ENCODE measurements at regions not wholly inside any gene's neighbourhood (a gene's known extent, or its start where the extent isn't known, plus 50 kb on each side); places are given as distances from the start of the nearest gene placed in this dataset.

DNA sequence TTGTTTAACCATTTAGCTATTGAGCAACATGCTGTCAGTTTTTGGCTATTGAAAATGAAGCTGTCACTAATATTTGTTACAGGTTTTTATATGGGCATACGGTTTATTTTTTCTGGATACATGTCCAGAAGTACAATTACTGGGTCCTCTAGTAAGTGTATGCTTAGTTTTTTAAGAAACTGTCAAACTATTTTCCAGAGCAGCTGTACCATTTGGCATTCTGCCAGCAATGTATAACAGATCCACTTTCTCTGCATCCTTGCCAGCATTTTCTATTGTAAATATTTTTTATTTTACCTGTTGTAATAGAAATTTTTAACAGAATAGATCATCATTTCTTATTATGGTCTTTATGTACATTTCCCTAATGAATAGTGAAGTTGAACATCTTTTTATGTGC lies 658.8 kb downstream of the EDEM1 start:
- TF ChIP-seq, protein P1, sequence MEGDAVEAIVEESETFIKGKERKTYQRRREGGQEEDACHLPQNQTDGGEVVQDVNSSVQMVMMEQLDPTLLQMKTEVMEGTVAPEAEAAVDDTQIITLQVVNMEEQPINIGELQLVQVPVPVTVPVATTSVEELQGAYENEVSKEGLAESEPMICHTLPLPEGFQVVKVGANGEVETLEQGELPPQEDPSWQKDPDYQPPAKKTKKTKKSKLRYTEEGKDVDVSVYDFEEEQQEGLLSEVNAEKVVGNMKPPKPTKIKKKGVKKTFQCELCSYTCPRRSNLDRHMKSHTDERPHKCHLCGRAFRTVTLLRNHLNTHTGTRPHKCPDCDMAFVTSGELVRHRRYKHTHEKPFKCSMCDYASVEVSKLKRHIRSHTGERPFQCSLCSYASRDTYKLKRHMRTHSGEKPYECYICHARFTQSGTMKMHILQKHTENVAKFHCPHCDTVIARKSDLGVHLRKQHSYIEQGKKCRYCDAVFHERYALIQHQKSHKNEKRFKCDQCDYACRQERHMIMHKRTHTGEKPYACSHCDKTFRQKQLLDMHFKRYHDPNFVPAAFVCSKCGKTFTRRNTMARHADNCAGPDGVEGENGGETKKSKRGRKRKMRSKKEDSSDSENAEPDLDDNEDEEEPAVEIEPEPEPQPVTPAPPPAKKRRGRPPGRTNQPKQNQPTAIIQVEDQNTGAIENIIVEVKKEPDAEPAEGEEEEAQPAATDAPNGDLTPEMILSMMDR (conservative IDR thresholded peaks at IDR 0.05; ENCODE audit: low read depth, low read length): no peak
- no peak overlapping the region for H3K4me3 ChIP-seq (ENCODE audit: low read depth, low read length)
- DNase-seq (ENCODE audit: low read depth): no peak

DNA sequence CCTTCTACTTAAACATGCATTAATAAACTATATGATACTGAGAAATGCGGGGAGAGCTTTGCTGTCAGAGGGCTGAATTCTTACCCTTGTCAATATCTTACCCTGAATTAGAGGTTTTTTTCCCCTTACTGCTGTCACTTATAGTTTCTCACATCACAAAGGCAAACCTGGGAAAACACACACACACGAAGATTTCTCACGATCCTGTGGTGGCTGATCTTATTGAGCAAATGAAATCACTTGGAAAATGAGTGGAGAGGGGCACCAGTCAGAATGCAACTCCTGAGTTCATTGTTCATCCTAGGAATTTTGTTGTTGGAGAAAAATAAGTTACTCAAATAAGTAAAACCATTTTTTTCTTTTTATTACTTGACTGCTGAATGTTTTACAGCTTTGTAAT lies 673.6 kb downstream of the EDEM1 start:
- no peak for DNase-seq (ENCODE audit: low read depth)
- H3K4me3 ChIP-seq (ENCODE audit: low read depth, low read length): no peak overlapping the region
- TF ChIP-seq, protein P1 (conservative IDR thresholded peaks at IDR 0.05; ENCODE audit: low read depth, low read length): no peak

DNA sequence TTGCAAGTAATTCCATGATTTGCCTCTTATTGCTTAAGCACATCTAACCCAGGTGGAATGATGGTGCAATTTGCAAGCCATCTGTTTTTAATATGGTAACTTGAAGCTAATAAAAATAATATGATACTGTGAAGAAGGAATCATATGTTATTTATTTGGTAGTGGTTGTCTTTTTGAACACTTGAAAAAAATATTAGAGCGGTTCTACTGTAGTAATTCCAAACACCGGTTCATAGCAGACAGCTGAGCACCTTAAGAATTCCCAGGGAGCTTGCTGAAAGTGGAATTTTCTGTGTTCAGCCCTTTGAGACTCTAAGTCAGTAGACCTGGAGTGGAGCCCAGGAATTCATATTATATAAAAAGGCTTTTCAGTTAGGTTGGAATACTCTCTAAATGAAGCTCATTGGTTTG lies 687.4 kb downstream of the EDEM1 start:
- TF ChIP-seq, protein P1 (conservative IDR thresholded peaks at IDR 0.05; ENCODE audit: low read depth, low read length): no peak
- no peak for DNase-seq (ENCODE audit: low read depth)
- H3K4me3 ChIP-seq (ENCODE audit: low read depth, low read length): no peak overlapping the region

DNA sequence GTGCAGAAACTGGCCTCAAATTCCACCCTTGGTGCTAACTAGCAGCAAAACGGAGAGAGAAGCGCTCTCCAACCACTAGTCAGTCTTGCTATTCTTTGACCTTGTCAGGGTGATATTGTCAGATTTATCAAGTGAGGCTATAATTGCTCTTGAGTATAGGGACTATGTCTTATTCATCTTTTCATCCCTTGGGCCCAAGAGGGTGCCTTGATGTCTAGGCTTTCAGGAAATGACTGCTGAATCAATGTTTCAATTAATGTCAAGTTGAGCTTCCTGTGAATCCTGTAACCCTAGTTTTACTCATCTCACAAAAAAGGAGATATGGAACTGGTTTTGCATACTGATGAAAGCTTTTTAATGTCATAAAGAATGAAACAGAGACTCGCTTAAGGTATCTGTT lies 701.3 kb downstream of the EDEM1 start:
- TF ChIP-seq, protein P1 (conservative IDR thresholded peaks at IDR 0.05; ENCODE audit: low read depth, low read length): no peak
- no peak for DNase-seq (ENCODE audit: low read depth)
- H3K4me3 ChIP-seq (ENCODE audit: low read depth, low read length): no peak overlapping the region

DNA sequence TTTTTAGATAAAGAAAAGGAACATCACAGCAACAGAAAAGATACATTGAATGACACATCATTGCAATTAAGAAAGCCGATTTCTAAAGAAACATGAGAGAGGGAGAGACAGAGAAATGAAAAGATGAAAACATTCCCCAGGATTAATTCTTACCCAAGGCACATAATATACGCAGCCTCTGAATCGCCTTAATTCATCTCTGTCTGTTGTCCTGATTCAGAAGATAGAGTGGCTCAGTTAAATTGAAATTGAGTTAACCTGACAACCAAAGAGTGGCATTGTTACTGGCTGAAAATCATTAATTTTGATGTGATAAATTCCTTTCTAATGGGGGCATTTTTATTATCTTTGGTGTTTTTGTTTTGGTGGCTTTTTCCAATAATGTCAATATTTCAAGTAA lies 701.9 kb downstream of the EDEM1 start:
- H3K4me3 ChIP-seq (ENCODE audit: low read depth, low read length): no peak overlapping the region
- DNase-seq (ENCODE audit: low read depth): no peak
- TF ChIP-seq, protein P1 (conservative IDR thresholded peaks at IDR 0.05; ENCODE audit: low read depth, low read length): no peak

DNA sequence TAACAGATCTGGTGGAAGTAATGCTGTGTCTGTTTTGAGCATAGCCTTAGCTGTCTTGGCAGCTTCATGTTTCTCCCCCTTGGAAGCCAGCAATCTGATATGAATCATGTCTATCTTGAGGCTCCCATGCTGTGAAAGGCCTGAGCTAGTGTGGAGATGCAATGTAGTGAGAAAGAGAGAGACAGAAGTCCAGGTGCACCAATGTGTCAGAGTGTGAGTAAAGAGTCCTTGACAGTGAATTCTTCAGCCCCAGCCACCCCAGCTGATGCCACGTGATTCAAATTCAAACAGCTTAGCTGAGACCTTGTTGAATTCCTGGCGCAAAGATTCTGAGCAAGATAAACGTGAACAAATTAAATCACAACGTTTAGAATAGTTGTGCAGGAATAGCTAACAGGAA lies 704.2 kb downstream of the EDEM1 start:
- peak; percentile 5 for DNase-seq (ENCODE audit: low read depth)
- TF ChIP-seq, protein P1 (conservative IDR thresholded peaks at IDR 0.05; ENCODE audit: low read depth, low read length): no peak
- H3K4me3 ChIP-seq (ENCODE audit: low read depth, low read length): no peak overlapping the region

DNA sequence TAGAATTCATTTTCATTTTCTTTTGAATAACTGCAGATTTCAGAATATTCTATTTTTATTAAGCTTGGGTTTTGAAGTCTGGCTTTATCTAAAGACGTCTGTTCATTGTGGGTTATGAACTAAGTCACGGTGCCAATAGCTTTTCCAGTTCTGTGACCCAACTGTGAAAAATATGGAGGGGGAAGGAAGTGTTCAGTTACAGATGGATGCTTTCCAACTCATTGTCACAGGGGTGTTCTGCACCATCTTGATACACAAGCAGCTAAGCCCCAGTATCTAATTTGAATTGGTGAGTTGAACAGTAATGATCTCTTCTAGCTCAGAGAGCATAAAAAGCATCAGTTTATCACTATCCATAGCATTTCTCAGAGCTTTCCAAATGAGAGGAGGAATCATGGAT lies 710.6 kb downstream of the EDEM1 start:
- no peak overlapping the region for H3K4me3 ChIP-seq (ENCODE audit: low read depth, low read length)
- DNase-seq (ENCODE audit: low read depth): no peak
- TF ChIP-seq, protein P1 (conservative IDR thresholded peaks at IDR 0.05; ENCODE audit: low read depth, low read length): no peak
